ENCODE measurements at regions not wholly inside any gene's neighbourhood (a gene's known extent, or its start where the extent isn't known, plus 50 kb on each side); places are given as distances from the start of the nearest gene placed in this dataset.

- DNase-seq (ENCODE audit: low read depth in 1 of 2, low spot score in 1 of 2), result peak in 1 of 2 donors; percentile 16
- Histone ChIP-seq H3K4me3 (no peak overlapping the region), H3K27ac (no peak overlapping the region), H3K4me1 (ENCODE audit: low read depth) (peaks cover 25% of the 10 kb centered on the region), H3K27me3 (no peaks in the 10 kb centered on the region), H3K9me3 (ENCODE audit: low read depth) (no peaks in the 10 kb centered on the region), H3K36me3 (no peaks in the 10 kb centered on the region)
- TF ChIP-seq CTCF (IDR thresholded peaks at IDR 0.05; ENCODE audit: low read depth, low read length), result no peak
Measured at GRCh38 chr2:221293949-221294742, 278.0 kb downstream of the EPHA4 start.

GRCh38 chr2:221304916-221305315 is 267.2 kb downstream of the EPHA4 start:
- Histone ChIP-seq H3K27me3 (no peaks in the 10 kb centered on the region), H3K4me1 (ENCODE audit: low read depth) (peaks cover 10% of the 10 kb centered on the region), H3K4me3 (no peak overlapping the region), H3K27ac (no peak overlapping the region), H3K36me3 (no peaks in the 10 kb centered on the region), H3K9me3 (ENCODE audit: low read depth) (no peaks in the 10 kb centered on the region)
- TF ChIP-seq CTCF (IDR thresholded peaks at IDR 0.05; ENCODE audit: low read depth, low read length), result no peak
- no peak for DNase-seq (ENCODE audit: low read depth in 1 of 2, low spot score in 1 of 2)

- TF ChIP-seq CTCF (IDR thresholded peaks at IDR 0.05; ENCODE audit: low read depth, low read length), result no peak
- no peaks in the 10 kb centered on the region for H3K9me3 ChIP-seq (ENCODE audit: low read depth)
Measured at GRCh38 chr2:221308507-221309066, 263.5 kb downstream of the EPHA4 start.

GRCh38 chr2:221309892-221310583 is 262.1 kb downstream of the EPHA4 start:
- Histone ChIP-seq H3K4me3 (no peak overlapping the region), H3K36me3 (no peaks in the 10 kb centered on the region), H3K27me3 (no peaks in the 10 kb centered on the region), H3K27ac (peak overlapping the region; percentile 12), H3K4me1 (ENCODE audit: low read depth) (peaks cover 15% of the 10 kb centered on the region), H3K9me3 (ENCODE audit: low read depth) (no peaks in the 10 kb centered on the region)
- no peak for TF ChIP-seq CTCF (IDR thresholded peaks at IDR 0.05; ENCODE audit: low read depth, low read length)
- peak in 1 of 2 donors; percentile 54 for DNase-seq (ENCODE audit: low read depth in 1 of 2, low spot score in 1 of 2)

More at GRCh38 chr2:221308507-221309066, 263.5 kb downstream of the EPHA4 start:
- Histone ChIP-seq H3K27me3 (no peaks in the 10 kb centered on the region), H3K4me1 (ENCODE audit: low read depth) (peaks cover 15% of the 10 kb centered on the region), H3K4me3 (no peak overlapping the region), H3K36me3 (no peaks in the 10 kb centered on the region), H3K27ac (no peak overlapping the region)
- no peak for DNase-seq (ENCODE audit: low read depth in 1 of 2, low spot score in 1 of 2)

GRCh38 chr2:221310730-221311129 is 261.4 kb downstream of the EPHA4 start:
- Histone ChIP-seq H3K27me3 (no peaks in the 10 kb centered on the region), H3K27ac (no peak overlapping the region), H3K4me3 (no peak overlapping the region), H3K9me3 (ENCODE audit: low read depth) (no peaks in the 10 kb centered on the region), H3K4me1 (ENCODE audit: low read depth) (peaks cover 15% of the 10 kb centered on the region), H3K36me3 (no peaks in the 10 kb centered on the region)
- TF ChIP-seq CTCF (IDR thresholded peaks at IDR 0.05; ENCODE audit: low read depth, low read length), result no peak
- DNase-seq (ENCODE audit: low read depth in 1 of 2, low spot score in 1 of 2), result no peak

Data from cardiac muscle cell (in vitro differentiated cells and primary cell).